ENCODE measurements at regions not wholly inside any gene's neighbourhood (a gene's known extent, or its start where the extent isn't known, plus 50 kb on each side); places are given as distances from the start of the nearest gene placed in this dataset.

DNA sequence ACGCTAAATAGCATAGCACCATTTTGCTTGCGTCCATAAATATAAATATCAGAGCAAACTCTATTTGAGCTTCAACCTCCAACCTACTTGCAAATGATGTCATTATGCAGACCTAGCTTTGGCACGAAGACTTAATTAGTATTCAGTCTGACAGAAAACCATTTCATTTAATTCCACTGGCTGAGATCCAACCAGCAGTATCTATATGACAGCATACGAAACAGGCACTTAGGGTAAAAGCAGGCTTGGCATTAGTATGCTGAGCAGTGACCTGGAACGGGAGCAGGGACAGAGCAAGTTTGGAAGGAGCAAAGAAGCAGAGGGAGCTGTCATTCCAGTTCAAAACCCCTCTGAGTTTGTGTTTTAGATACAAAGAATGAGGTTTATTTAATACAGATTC is 312.5 kb upstream of the CHRM2 start:
- TF ChIP-seq CTCF (conservative IDR thresholded peaks at IDR 0.05; ENCODE audit: low read length) (no peak), EZH2phosphoT487 (IDR thresholded peaks at IDR 0.05; ENCODE audit: borderline replicate concordance) (no peak)

All from Loucy (cell line).